Tibial nerve (tissue), 4 donors: ENCODE measurements at regions not wholly inside any gene's neighbourhood (a gene's known extent, or its start where the extent isn't known, plus 50 kb on each side); places are given as distances from the start of the nearest gene placed in this dataset.

Experiments
- EP300 ChIP-seq, 2 donors: sonication (generic); formaldehyde crosslinking; IDR thresholded peaks; one replicate each; pipeline ENCODE4 v1.6.1; 2017; ENCODE audit warnings: antibody characterized with exemption in 2 of 2, mild to moderate bottlenecking in 1 of 2
- POLR2A ChIP-seq, 2 donors: fragments of 450-650 bp; IDR thresholded peaks; one replicate each; pipeline ENCODE4 v1.6.1; 2017; ENCODE audit warnings: antibody characterized with exemption in 2 of 2, mild to moderate bottlenecking in 2 of 2, moderate library complexity in 2 of 2
- TF ChIP-seq, protein P1 (sequence below), 5 experiments: fragments of 200-600 bp in 3 of 5; fragments of 450-650 bp in 2 of 5; sonication (generic) in 3 of 5; IDR thresholded peaks; one replicate each; pipeline ENCODE4 v1.5.1; 2016 to 2019; ENCODE audit warnings: antibody characterized with exemption in 5 of 5, mild to moderate bottlenecking in 3 of 5, moderate library complexity in 2 of 5

- TF ChIP-seq EP300 (IDR thresholded peaks at IDR 0.05) = no peak
- TF ChIP-seq, protein P1, sequence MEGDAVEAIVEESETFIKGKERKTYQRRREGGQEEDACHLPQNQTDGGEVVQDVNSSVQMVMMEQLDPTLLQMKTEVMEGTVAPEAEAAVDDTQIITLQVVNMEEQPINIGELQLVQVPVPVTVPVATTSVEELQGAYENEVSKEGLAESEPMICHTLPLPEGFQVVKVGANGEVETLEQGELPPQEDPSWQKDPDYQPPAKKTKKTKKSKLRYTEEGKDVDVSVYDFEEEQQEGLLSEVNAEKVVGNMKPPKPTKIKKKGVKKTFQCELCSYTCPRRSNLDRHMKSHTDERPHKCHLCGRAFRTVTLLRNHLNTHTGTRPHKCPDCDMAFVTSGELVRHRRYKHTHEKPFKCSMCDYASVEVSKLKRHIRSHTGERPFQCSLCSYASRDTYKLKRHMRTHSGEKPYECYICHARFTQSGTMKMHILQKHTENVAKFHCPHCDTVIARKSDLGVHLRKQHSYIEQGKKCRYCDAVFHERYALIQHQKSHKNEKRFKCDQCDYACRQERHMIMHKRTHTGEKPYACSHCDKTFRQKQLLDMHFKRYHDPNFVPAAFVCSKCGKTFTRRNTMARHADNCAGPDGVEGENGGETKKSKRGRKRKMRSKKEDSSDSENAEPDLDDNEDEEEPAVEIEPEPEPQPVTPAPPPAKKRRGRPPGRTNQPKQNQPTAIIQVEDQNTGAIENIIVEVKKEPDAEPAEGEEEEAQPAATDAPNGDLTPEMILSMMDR (IDR thresholded peaks at IDR 0.05) = no peak
- no peak for TF ChIP-seq POLR2A (IDR thresholded peaks at IDR 0.05)
Observed at GRCh38 chr1:219703368-219703639, 90.4 kb upstream of the ZC3H11B start.
